OCI-LY3 (cell line): ENCODE measurements at regions not wholly inside any gene's neighbourhood (a gene's known extent, or its start where the extent isn't known, plus 50 kb on each side); places are given as distances from the start of the nearest gene placed in this dataset.

ENCODE experiments used
- CTCF ChIP-seq: fragments of 200-600, 300-600 bp; sonication (generic); IDR thresholded peaks from 2 replicates; pipeline ENCODE4 v1.5.1; 2014; ENCODE audit warnings: antibody characterized with exemption, low read length, low read depth
- EZH2phosphoT487 ChIP-seq: fragments of 200-600 bp; shearing (Covaris generic); IDR thresholded peaks from 2 replicates; pipeline ENCODE4 v1.6.1; 2018; ENCODE audit warnings: antibody characterized with exemption, mixed run types, low read depth

DNA sequence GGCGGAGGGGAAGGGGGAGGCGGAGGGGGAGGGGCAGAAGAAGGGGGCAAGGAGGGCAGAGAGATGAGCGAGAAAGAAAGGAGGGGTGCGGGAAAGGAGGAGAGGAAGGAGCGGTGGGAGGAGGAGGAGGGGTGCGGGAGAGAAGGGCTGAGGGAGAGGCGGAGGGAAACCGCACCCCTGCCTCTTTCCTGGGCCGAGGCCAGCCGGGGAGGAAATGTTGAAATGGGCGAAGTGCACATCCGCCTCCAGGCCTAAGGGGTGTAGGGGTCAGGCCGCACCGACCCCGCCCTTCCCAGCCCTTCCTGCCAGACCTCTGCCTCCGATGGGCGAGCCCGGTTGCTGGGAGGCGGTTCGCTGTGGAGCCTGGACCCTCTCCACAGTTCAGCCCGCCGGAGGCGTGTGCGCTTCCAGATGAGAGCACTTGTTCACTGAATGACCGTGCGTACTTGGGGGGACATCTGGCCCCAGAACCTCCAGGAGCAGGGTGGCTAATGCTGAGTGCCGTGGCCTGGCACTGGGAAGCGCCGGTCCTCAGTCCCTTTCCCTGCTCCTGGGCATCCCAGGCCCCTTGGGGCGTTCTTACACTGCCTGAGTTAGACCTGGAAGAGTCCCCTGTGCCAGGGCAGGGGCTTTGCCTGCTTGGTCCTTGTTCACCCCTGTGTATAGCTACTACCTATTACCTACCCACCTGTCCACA is 110.3 kb upstream of the KLF13 start:
- TF ChIP-seq CTCF = no peak
- no peak for TF ChIP-seq EZH2phosphoT487
